ENCODE measurements at regions not wholly inside any gene's neighbourhood (a gene's known extent, or its start where the extent isn't known, plus 50 kb on each side); places are given as distances from the start of the nearest gene placed in this dataset.
"Not testable (repeated sequence)": the region's sequence is repeated elsewhere in the genome, so short reads cannot be mapped to it uniquely, and the experiment has no call there.

DNA sequence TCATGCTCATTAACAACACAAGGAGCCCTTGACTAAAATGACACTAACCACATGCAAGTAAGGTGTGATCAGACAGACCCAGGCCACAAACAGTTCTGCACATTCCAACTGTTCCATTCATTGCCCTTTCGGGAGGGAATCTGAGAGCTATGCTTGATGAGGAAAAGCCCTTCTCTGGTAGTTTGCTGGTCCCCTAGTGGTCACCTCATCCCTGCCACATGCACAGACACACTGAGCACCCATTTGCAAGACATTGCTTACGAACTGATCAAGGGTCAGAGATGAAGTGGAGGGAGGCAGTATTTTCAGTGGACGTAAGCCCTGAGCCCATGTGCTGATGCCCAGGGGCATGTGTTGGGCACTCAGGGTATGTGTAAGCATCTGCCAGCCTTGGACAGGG, 220.9 kb downstream of the VAPA start:
- not testable (repeated sequence) for FAIRE-seq; DNase-seq (ENCODE audit: low spot score in 2 of 2)

DNA sequence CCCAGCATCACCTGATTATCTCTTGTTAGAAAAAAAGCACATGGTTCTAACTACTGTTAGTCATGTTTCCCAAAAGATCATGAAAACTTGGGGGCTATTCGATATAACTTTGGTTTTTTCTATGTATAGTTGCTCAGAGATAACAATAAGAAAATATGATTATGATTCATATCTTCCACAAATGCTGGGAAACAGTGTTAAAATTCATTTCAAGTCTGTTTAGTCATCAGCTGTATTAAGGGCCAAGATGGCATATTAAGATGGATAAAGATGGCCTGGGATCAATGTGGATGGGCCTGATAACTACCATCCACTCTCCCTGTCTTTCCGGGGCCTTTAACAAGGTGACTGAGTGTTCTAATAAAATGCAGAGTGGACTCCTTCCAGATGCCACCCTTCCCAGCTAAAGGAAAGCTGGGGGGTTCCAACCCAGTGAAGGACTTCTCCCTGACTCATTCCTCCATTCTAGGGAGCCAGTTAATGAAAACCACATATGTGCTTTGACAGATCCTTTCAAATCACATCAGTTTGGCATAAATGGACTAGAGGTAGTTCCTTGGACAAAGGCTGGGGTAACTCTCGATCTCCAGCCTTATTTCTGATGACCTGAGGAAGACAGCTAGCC, 221.6 kb downstream of the VAPA start:
- FAIRE-seq (no peak), DNase-seq (ENCODE audit: low spot score in 2 of 2) (no peak)

DNA sequence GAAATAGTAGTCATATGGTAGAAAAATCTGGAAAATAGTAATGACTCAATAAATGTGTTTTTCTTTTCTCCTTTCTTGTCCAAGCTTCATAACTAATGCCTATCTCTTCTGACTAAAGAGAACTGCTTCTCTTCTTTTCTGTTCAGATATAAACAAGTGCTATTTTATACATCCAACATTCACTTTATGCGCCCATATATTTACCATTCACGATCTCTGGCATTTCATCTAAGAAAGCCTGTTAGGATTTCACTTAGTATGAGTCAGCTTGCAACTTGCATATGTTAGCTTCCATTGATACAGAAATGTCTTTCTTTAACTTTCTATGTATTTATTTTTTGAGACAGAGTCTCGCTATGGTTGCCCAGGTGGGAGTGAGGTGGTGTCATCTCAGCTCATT, 224.9 kb downstream of the VAPA start:
- DNase-seq (ENCODE audit: low spot score in 2 of 2), result no peak
- FAIRE-seq, result no peak

DNA sequence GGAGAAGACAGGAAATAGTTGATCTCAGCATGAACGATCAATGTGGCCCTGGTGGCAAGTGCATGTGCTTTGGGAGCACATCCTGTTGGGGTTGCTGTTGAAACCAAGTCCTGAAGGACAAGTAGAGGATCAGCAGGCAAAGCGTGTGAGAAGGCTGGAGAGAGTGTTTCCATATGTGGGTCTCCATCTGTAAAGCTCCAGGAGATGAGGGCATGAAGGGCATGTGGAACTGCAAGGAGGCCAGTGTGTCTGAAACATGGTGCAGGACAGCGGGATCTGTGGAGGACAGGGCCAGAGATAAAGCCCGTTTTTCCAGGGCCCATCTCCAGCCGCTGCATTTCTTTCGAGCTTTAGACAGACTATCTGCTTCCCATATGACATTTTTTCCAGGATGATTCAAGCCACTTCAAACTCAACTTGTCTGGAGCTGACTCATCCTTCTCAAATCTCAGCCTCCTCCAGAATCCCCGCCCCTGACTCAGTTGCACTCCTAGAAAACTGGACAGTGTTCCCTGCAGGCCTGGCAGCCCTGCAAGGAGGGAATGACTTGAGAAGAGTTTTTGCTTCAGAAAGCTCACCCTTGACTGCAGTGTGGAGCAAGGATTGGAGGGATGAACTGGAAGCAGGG, 226.1 kb downstream of the VAPA start:
- FAIRE-seq, result no peak
- no peak for DNase-seq (ENCODE audit: low spot score in 2 of 2)

DNA sequence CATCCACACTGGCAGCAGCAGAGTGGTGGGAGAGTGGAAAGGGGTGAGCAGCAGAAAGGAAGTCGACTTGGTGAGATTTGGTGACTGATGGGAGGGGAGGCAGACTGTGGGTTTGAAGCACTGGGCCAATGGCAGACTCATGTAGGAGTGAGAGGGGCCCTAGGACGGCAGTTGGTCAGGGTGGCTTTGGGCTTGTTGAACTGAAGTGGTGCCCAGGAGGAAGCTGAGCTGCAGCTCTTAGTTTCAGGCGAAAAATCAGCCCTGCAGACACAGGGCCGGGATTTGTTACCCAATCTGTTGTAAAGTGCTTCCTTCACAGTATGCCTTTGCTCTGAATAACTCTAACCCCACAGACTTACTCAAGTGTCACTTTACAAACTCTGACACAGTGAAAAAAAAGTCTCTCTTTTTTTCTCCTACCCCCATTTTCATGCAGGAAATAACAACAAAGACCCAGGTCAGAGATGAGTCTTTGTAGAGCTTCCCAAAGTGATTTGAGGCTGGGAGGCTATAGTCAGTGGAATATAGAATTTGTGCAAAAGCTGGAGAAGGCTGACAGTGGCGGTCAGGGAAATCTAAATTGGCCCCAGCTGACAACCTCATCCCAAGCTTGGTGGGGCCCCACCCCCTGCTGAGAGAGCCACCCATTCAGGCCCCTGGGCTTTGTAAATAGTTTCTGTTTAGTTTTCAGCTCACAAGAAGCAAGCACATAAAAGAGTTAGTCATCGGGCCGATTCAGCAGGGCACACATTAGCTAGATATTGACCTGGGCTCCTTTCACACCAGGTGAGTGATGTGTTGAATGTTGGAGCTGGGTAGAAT, 226.9 kb downstream of the VAPA start:
- FAIRE-seq (no peak), DNase-seq (ENCODE audit: low spot score in 2 of 2) (no peak)

DNA sequence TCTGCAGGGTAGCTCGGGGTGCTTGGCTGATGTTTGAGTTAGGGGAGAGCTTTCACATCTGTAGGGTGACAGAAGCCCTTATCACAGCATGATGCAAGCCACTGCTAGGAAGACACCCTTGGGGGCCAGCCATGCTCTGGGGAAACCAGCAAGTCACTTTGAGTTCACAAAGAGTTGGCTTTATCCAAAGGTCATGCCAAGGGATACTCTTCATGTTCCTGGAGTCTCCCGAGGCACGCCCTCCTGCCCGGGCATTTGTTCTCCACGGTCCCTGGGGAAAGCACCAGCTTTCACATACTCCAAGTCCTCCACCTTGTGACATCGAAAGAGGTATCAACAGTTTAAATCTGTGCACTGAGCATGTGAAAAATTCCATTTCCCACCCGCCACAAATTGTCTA, 227.7 kb downstream of the VAPA start:
- no peak for DNase-seq (ENCODE audit: low spot score in 2 of 2)
- no peak for FAIRE-seq

DNA sequence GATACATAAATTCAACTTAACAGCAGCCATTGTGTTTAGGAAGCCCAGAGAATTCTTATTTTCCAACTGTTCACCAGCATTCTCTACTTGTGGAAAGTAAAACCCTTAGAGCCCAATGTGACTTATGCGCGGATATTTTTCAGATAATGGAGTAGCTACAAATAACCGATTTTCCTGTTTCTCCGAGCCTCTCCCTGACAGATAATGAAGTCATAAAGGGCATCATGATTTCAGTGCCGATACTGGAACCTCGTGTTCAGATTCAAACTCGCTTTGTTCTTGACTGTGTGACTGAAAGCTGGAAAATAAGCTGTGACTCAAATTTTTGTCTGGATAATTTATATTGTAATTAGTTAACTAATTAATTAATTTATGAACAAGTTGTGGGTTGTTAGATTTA, 228.2 kb downstream of the VAPA start:
- FAIRE-seq (no peak), DNase-seq (ENCODE audit: low spot score in 2 of 2) (no peak)

DNA sequence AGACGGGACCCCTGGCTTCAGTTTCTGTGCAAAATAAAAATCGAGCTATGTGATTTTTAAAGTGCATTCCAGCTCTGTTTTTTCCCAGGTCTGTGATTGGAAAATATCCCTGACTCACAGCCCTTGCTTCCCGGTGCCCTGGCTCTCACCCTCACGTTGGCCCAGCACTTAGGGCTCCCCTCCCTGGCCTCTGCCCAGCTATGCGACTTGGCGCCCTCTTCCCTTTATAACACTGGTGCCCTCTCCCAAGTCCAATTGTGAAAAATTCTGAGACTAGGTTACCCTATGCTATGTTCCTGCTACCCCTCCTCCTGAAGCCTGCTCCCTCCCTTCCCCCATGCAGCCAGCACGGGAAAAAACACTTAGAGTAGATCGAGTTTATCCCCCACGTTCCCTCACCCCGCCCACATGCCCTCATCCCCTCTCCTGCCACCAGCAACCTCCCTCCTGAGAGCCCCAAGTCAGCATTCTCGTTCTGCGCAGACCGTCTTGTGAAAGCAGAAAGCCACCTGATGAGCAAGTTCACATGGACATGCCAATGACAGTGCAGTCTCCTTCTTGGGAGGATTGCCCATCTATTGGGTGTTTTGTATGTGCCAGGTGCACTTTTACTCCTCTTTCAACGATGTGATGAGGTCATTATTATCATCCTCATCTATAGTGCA, 228.8 kb downstream of the VAPA start:
- FAIRE-seq (no peak), DNase-seq (ENCODE audit: low spot score in 2 of 2) (no peak)

DNA sequence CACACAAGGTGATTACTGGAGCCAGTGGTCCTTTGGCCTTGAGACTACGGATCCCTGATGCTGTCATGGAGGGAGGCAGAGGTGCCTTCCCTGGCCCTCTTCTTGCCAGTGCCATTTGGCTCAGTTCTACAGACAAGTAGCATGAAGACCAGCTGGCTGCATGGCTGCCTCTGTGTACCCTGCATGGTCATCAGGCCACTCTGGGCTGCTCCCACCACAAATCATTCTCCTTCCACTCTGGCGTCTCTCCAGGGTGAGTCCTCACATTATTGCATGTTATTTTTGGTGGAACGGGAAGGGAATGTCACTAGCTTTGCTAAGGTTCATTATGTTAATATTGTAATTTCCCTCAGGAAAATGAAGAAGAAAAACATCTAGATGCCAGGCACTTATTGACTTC, 229.8 kb downstream of the VAPA start:
- no peak for DNase-seq (ENCODE audit: low spot score in 2 of 2)
- FAIRE-seq, result no peak

DNA sequence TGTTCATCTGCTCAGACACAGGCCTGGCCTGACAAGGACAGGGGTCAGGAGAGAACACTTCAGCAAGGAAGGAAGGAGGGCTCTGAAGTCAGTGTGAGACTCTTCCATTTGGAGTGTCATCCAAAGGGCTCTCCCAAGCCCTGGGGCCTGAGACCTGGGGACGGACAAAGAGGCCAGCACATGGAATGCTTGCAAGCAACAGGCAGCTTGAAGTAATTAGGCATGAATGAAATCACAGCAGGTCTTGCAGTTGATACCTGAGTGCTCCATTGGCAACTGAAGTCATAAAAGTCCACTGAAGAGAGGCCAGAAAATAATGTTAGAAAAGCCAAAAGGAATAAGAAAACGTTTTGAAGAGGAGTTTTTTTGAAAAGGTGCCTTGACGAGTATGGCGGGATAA, 231.7 kb downstream of the VAPA start:
- no peak for FAIRE-seq

DNA sequence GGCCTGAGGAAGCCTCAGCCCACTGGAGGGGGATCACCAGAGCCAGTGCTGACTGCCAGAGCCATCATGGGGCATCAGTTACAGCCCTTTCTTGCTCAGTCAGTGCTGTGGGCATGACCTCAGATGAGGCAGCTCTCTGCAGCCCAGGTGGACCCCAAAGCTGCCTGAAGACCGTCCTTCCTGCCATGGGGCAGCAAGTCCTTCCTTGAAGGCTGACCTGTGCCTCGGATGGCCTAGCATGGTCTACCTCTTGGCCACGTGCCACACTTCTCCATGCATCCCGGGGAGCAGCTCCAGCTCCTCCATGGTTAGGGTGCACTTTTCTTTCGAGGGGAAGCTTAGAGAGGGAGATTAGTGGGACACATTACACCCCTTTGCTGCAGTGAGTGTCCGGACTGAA, 233.4 kb downstream of the VAPA start:
- FAIRE-seq (no peak), DNase-seq (ENCODE audit: low spot score in 2 of 2) (no peak)

More for the DNA sequence above, 231.7 kb downstream of the VAPA start:
- no peak for DNase-seq (ENCODE audit: low spot score in 2 of 2)

DNA sequence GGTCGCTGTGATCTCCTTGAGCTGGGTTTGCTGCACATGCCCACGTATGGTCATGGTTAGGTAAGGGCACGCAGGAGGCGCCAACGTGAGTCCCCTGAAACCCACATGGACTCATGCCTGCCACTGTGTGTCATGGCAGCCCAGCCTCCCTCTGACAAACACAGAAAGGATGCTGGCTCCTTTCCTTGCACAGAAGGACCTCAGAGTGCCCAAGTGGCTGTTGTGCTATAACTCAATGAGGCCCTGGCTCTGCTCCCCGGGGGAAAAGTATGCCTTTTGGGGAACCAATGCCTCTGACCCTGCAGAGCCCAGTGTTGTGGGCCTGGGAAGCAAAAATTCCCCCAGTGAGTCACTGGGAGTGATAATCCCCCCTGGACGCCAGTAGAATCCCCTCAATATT, 233.9 kb downstream of the VAPA start:
- FAIRE-seq, result no peak
- DNase-seq (ENCODE audit: low spot score in 2 of 2), result no peak

DNA sequence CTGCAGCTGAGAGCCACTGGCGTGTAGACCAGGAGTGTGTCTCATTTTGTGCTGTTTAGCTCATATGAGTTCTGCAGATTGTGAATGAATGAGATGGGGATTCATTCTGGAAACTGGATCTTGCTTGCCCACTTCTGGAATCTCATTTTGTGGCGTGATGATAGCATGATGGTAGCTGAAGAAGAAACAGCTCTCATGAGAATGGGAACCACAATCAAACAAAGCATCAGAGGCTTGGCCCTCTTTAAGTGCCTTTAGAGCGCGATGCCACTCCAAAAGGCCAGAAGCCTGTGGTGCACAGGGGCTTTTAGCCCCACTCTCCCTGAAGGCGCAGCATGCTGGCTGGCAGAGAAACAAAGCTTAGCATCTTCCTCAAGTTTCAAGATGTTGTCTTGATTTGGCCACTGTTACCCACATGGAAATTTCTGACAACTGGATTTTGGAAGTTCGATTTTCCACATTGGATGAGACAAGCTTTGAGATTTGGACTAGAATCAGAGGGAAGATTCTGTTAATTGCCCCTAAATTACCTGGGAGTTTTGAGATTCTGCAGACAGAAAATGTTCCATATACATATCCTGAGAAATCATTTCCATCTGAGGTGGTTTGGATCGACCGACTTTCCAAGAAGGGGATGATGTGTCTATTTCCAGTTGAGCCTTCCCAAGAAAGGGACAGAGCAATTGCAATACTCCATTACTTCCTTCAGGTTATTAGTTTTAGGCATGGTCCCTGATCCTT, 234.5 kb downstream of the VAPA start:
- no peak for DNase-seq (ENCODE audit: low spot score in 2 of 2)
- no peak for FAIRE-seq

DNA sequence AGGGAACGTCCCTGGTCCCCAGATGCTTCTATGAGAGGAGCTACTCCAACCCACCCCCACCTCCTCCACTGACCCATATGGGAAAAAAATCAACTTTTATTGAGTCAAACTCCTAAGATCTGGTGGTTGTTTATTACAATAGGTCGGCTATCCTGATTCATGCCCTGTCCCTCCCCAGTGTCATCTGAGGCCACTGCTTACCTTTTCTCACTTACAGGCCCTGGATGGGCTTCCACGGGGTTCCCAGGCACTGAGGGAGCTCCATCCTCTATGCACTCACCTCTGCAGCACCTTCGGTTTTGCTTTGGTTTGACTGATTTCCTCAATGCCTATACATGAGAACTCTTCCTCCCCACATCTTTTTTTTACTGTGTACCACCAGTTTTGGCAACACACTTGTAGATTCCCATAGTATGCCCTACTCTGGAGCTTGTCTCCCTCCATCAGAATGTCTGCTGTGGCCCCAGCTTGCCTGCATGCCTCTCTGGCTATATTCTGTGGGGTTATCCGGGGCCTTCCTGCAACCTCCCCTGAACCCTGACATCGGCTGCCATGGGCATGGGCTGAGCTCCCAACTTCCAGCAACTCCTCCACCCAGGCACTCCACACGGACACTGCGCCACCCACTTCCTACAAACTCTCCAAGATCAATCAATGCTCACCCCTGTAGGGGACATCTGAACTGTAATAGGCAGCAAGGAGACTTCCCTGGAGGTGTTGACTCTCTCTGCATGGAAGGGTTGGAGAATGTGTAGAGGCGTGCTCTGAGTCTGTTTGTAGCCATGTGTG, 236.1 kb downstream of the VAPA start:
- no peak for FAIRE-seq
- no peak for DNase-seq (ENCODE audit: low spot score in 2 of 2)

DNA sequence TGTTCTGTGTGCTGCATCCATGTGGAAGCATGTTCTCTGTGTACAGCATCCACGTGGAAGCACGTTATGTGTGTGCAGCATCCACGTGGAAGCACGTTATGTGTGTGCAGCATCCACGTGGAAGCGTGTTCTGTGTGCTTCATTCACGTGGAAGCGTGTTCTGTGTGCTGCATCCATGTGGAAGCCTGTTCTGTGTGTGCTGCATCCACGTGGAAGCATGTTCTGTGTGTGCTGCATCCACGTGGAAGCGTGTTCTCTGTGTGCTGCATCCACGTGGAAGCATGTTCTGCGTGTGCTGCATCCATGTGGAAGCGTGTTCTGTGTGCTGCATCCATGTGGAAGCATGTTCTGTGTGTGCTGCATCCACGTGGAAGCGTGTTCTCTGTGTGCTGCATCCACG, 236.8 kb downstream of the VAPA start:
- FAIRE-seq; DNase-seq (ENCODE audit: low spot score in 2 of 2): not testable (repeated sequence)

DNA sequence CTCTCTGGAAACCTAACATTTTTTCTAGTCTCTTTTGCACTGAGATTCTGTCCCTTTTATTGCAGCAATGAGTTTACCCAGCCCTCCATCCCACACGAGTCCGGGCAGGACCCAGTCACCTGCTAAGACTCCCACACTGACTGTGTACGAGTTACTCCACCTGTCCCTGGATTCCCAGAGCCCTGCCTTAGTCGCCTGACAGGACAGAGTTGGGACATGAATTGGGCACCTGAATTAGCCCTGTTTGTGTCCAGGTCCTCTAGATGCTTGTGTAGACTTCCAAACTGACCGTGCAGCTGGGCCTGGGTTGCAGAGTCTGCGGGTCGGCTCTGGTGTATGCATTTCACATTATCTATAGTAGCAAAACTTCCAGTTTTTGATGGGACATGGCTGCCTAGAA, 238.7 kb downstream of the VAPA start:
- FAIRE-seq, result no peak
- DNase-seq (ENCODE audit: low spot score in 2 of 2), result no peak

DNA sequence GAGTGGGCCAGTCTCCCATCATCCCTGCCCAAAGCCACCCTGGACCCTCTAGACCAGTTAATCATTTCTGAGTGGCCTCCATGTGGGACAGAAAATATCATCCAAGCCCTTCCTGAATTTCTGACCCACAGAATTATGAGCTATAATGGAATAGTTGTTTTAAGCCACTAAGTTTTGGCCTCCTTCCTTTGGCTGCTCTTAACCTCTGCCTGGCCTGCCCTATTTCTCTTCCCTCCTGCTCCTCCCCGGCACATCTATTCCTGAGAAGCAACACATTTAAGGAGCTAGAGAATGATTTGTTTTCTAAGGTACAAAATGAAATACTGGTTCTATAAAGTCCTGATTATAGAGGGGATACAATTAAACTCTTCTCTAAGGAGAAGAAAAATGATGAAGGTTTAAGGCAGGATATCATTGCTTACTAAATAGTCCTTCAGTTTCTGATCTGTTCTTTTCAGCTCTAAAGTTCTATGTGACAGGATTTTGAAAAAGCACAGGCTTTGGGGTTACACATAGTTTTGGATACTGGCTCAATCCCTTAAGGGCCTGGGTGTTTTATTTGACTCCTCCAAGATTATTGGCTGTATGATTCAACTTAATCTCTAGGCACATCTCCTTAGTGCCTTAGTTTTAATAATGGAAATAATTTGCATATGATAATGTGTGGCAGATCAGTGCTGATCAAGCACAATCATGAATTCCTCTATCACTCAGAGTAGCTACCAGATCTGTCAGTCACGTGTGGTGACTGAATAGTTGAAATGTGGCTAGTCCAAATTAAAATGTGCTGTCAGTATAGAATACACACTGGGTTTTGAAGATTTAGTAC, 240.3 kb downstream of the VAPA start:
- DNase-seq (ENCODE audit: low spot score in 2 of 2) (no peak), FAIRE-seq (no peak)

DNA sequence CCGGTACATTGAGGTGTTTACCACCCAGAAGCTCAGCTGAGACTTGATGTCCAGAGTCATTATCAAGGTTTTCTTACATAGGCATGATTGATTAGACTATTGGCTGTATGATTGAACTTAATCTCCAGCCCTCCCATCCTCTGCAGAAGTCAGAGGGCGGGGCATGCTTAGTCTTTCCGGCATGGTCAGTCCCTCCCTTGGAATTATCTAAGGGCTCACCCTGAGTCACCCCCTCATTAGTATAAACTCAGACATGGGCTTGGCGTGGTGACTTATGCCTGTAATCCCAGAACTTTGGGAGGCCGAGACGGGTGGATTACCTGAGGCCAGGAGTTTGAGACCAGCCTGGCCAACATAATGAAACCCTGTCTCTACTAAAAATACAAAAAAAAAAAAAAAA, 243.9 kb downstream of the VAPA start:
- no peak for FAIRE-seq
- no peak for DNase-seq (ENCODE audit: low spot score in 2 of 2)

DNA sequence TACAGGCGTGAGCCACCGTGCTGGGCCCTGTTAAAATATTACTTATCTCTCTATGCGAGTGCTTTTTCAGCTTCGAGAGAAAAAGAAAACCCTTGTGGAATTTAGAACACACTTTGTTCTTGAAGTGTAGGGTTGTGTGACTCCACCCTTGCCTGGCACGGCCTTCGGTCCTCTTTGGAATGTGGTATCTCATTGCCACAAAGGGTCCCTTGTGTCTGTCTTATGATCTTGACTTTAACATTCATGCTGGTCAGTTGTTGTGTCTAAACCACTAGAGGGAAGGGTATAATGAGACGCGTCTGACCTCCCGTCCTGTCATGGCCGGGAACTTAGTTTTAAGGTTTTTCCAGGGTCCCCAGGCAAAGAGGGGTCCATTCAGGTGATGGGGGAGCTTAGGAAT, 246.4 kb downstream of the VAPA start:
- no peak for FAIRE-seq
- DNase-seq (ENCODE audit: low spot score in 2 of 2), result no peak
